HCT116 (cell line): ENCODE measurements at regions not wholly inside any gene's neighbourhood (a gene's known extent, or its start where the extent isn't known, plus 50 kb on each side); places are given as distances from the start of the nearest gene placed in this dataset.

Source experiments
- ATAC-seq: fragments of 200-7000 bp; cut with Tn5 transposase; 2 replicates; pipeline ENCODE4 v1.9.1; 2020; ENCODE audit warnings: mild to moderate bottlenecking, moderate library complexity
- BruUV-seq: library from RNA; stranded (reverse); fragments of 400-500 nt; replicated peaks from 2 replicates; lab custom pipeline; 2021; lab: Mats Ljungman, UMichigan
- CTCF ChIA-PET: fragments of 300-600 bp; sonication (Branson Sonifier 250); formaldehyde crosslinking; loops from one replicate; lab custom pipeline; 2021; ENCODE audit warnings: antibody characterized with exemption; lab: Charles Lee
- POLR2A ChIA-PET: fragments of 300-600, 350-600 bp; sonication (Branson Sonifier 250); formaldehyde crosslinking; loops from one replicate; lab custom pipeline; 2021; ENCODE audit warnings: antibody characterized with exemption; lab: Charles Lee
- RAD21 ChIA-PET, 2 experiments: fragments of 300-600 bp; sonication (Branson Sonifier 250); formaldehyde crosslinking; loops; one replicate each; lab custom pipeline; 2023; ENCODE audit warnings: low total read pairs in 2 of 2; ENCODE audit not compliant: uncharacterized antibody in 2 of 2, unreplicated experiment in 2 of 2, low non-redundant PET in 1 of 2; lab: Charles Lee
- DNase-seq: peaks from one replicate; pipeline ENCODE4 v3.0.0-alpha.2; 2010; ENCODE audit warnings: low read depth, low spot score
- H2AFZ ChIP-seq: fragments of 200-600 bp; shearing (Covaris generic), sonication (generic); 2 replicates; pipeline ENCODE4 v1.6.1; 2017; ENCODE audit warnings: low read depth, mixed run types, mixed read lengths, antibody characterized with exemption, low read length; ENCODE audit not compliant: poor library complexity, severe bottlenecking
- H3K27ac ChIP-seq: 2 replicates; pipeline ENCODE4 v1.5.1; 2012; ENCODE audit warnings: low read depth, low read length
- H3K27me3 ChIP-seq: fragments of 200-600 bp; sonication (generic); 2 replicates; pipeline ENCODE4 v1.6.1; 2016; ENCODE audit warnings: mixed run types, low read length, mixed read lengths; ENCODE audit not compliant: insufficient read depth
- H3K36me3 ChIP-seq, 2 experiments: fragments of 200-500 bp in 1 of 2; fragments of 200-600 bp in 1 of 2; sonication (Bioruptor generic) in 1 of 2; sonication (generic) in 1 of 2; 2 replicates each; pipeline versions ENCODE4 v1.5.1 to v1.6.1; 2014 to 2016; ENCODE audit warnings: low read length in 2 of 2, inconsistent platforms in 1 of 2, mixed read lengths in 1 of 2, mixed run types in 1 of 2; ENCODE audit not compliant: insufficient read depth in 2 of 2, control insufficient read depth in 1 of 2
- H3K4me1 ChIP-seq, 2 experiments: fragments of 200-600 bp in 1 of 2; sonication (generic) in 1 of 2; 2 replicates each; pipeline versions ENCODE4 v1.5.1 to v1.6.1; 2012 to 2017; ENCODE audit warnings: low read length in 2 of 2, inconsistent platforms in 1 of 2, mild to moderate bottlenecking in 1 of 2, mixed read lengths in 1 of 2, mixed run types in 1 of 2, moderate library complexity in 1 of 2; ENCODE audit not compliant: insufficient read depth in 2 of 2, control insufficient read depth in 1 of 2
- H3K4me2 ChIP-seq: fragments of 200-600 bp; sonication (generic); 2 replicates; pipeline ENCODE4 v1.6.1; 2017; ENCODE audit warnings: mixed run types, low read length, mixed read lengths
- H3K4me3 ChIP-seq, 2 experiments: fragments of 200-600 bp in 1 of 2; sonication (generic) in 1 of 2; replicated peaks in 1 of 2; 2 replicates each; pipeline ENCODE4 v1.5.1; 2011 to 2016; ENCODE audit warnings: low read length in 2 of 2, control low read depth in 1 of 2, low read depth in 1 of 2, mild to moderate bottlenecking in 1 of 2, mixed read lengths in 1 of 2, mixed run types in 1 of 2
- H3K79me2 ChIP-seq: fragments of 200-600 bp; sonication (generic); 2 replicates; pipeline ENCODE4 v1.6.1; 2017; ENCODE audit warnings: mild to moderate bottlenecking, mixed run types, low read length, moderate library complexity, mixed read lengths; ENCODE audit not compliant: insufficient read depth
- H3K9ac ChIP-seq: fragments of 200-600 bp; sonication (generic); 2 replicates; pipeline ENCODE4 v1.6.1; 2016; ENCODE audit warnings: low read length, mixed read lengths
- H3K9me2 ChIP-seq: fragments of 200-600 bp; sonication (generic), shearing (Covaris generic); 2 replicates; pipeline ENCODE4 v1.6.1; 2017; ENCODE audit warnings: mixed run types, mild to moderate bottlenecking, moderate library complexity; ENCODE audit not compliant: insufficient read depth
- H3K9me3 ChIP-seq, 2 experiments: fragments of 200-500 bp in 1 of 2; fragments of 200-600 bp in 1 of 2; sonication (Bioruptor generic) in 1 of 2; sonication (generic) in 1 of 2; 2 replicates each; pipeline ENCODE4 v1.6.1; 2014 to 2017; ENCODE audit warnings: low read length in 2 of 2, mixed read lengths in 2 of 2, inconsistent platforms in 1 of 2, low read depth in 1 of 2, mild to moderate bottlenecking in 1 of 2, mixed run types in 1 of 2, moderate library complexity in 1 of 2; ENCODE audit not compliant: control insufficient read depth in 1 of 2, insufficient read depth in 1 of 2
- H4K20me1 ChIP-seq: fragments of 200-600 bp; sonication (generic), shearing (Covaris generic); 2 replicates; pipeline ENCODE4 v1.6.1; 2017; ENCODE audit warnings: mixed run types, mild to moderate bottlenecking, moderate library complexity; ENCODE audit not compliant: insufficient read depth
- CBX3 ChIP-seq: IDR thresholded peaks from 2 replicates; pipeline ENCODE4 v1.6.1; 2012; ENCODE audit warnings: low read depth
- CEBPB ChIP-seq: IDR thresholded peaks from 2 replicates; pipeline ENCODE4 v1.6.1; 2012; ENCODE audit warnings: low read depth
- EGR1 ChIP-seq: IDR thresholded peaks from 2 replicates; pipeline ENCODE4 v1.6.1; 2012; ENCODE audit warnings: low read depth
- ELF1 ChIP-seq: IDR thresholded peaks from 2 replicates; pipeline ENCODE4 v1.6.1; 2012; ENCODE audit warnings: low read depth, borderline replicate concordance
- EZH2phosphoT487 ChIP-seq: fragments of 200-600 bp; IDR thresholded peaks from 2 replicates; pipeline ENCODE4 v1.6.1; 2018; ENCODE audit warnings: antibody characterized with exemption, borderline replicate concordance
- FOSL1 ChIP-seq: IDR thresholded peaks from 2 replicates; pipeline ENCODE4 v1.6.1; 2012; ENCODE audit warnings: low read depth
- POLR2A ChIP-seq: IDR thresholded peaks from 2 replicates; pipeline ENCODE4 v1.7.0; 2011; ENCODE audit warnings: borderline replicate concordance; ENCODE audit not compliant: insufficient read depth, insufficient read length; ENCODE audit errors: extremely low read depth
- POLR2AphosphoS5 ChIP-seq: IDR thresholded peaks from 2 replicates; pipeline ENCODE4 v1.6.1; 2011; ENCODE audit warnings: mild to moderate bottlenecking, low read depth, low read length, moderate library complexity
- RAD21 ChIP-seq: IDR thresholded peaks from 2 replicates; pipeline ENCODE4 v1.6.1; 2012; ENCODE audit warnings: low read depth, mild to moderate bottlenecking
- SP1 ChIP-seq: IDR thresholded peaks from 2 replicates; pipeline ENCODE4 v1.6.1; 2012; ENCODE audit warnings: low read depth
- YY1 ChIP-seq: IDR thresholded peaks from 2 replicates; pipeline ENCODE4 v1.6.1; 2011; ENCODE audit warnings: low read length, low read depth, moderate library complexity, mild to moderate bottlenecking; ENCODE audit not compliant: insufficient replicate concordance; ENCODE audit errors: extremely low read depth
- ZNF274 ChIP-seq: fragments of 200-500 bp; sonication (Bioruptor generic); IDR thresholded peaks from 2 replicates; pipeline ENCODE4 v1.6.1; 2014; ENCODE audit warnings: mild to moderate bottlenecking, low read depth, low read length, inconsistent platforms
- intact Hi-C: fragments of 100-400 bp; cut with micrococcal nuclease; formaldehyde crosslinking; loops from 2 replicates; pipeline ENCODE4 v1.10.0; 2022
- TF ChIP-seq, protein P1 (sequence below), 3 experiments: fragments of 200-600 bp in 1 of 3; sonication (generic) in 1 of 3; IDR thresholded peaks in 2 of 3; conservative IDR thresholded peaks in 1 of 3; 2 replicates each; pipeline ENCODE4 v1.5.1; 2012 to 2017; ENCODE audit warnings: low read depth in 2 of 3, low read length in 2 of 3, antibody characterized with exemption in 1 of 3, borderline replicate concordance in 1 of 3, control low read depth in 1 of 3, mild to moderate bottlenecking in 1 of 3, mixed read lengths in 1 of 3, mixed run types in 1 of 3, moderate library complexity in 1 of 3; ENCODE audit not compliant: insufficient read depth in 1 of 3
- TF ChIP-seq, protein P2 (sequence below): IDR thresholded peaks from 2 replicates; pipeline ENCODE4 v1.6.1; 2012; ENCODE audit warnings: low read depth
- TF ChIP-seq, protein P3 (sequence below): IDR thresholded peaks from 2 replicates; pipeline ENCODE4 v1.6.1; 2012

DNA sequence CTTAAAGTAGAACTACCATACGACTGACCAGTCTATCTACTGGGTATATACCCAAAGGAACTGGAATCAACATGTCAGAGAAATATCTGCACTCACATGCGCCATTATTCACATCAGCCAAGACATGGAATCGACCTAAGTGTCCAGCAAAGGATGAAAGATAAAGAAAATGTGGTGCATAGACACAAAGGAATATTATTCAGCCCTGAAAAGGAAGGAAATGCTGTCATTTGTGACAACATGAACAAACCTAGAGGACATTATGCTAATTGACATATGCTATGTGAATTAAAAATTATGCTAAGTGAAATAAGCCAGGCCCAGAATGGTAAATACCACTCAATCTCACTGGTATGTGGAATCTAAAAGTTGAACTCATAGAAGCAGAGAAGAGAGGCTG lies 123.7 kb downstream of the KLF6 start:
- no peaks in the 10 kb centered on the region for H3K79me2 ChIP-seq
- H3K36me3 ChIP-seq = no peaks in the 10 kb centered on the region
- no peak overlapping the region for H2AFZ ChIP-seq
- ChIA-PET RAD21 (no interaction called here), POLR2A (no interaction called here), CTCF (no interaction called here)
- H3K4me1 ChIP-seq = no peaks in the 10 kb centered on the region
- no peaks in the 10 kb centered on the region for H3K27me3 ChIP-seq
- ATAC-seq (no peak), DNase-seq (no peak)
- H3K4me3 ChIP-seq = no peak overlapping the region
- no peaks in the 10 kb centered on the region for H3K9me3 ChIP-seq
- H4K20me1 ChIP-seq = no peaks in the 10 kb centered on the region
- no TSS peak for BruUV-seq
- H3K9ac ChIP-seq = no peak overlapping the region
- no peak overlapping the region for H3K27ac ChIP-seq
- TF ChIP-seq CEBPB (no peak), CBX3 (no peak), ELF1 (no peak), EGR1 (no peak), EZH2phosphoT487 (no peak), ZNF274 (no peak), POLR2A (no peak), POLR2AphosphoS5 (no peak), SP1 (no peak), RAD21 (no peak), YY1 (no peak), FOSL1 (no peak)
- TF ChIP-seq, protein P1, sequence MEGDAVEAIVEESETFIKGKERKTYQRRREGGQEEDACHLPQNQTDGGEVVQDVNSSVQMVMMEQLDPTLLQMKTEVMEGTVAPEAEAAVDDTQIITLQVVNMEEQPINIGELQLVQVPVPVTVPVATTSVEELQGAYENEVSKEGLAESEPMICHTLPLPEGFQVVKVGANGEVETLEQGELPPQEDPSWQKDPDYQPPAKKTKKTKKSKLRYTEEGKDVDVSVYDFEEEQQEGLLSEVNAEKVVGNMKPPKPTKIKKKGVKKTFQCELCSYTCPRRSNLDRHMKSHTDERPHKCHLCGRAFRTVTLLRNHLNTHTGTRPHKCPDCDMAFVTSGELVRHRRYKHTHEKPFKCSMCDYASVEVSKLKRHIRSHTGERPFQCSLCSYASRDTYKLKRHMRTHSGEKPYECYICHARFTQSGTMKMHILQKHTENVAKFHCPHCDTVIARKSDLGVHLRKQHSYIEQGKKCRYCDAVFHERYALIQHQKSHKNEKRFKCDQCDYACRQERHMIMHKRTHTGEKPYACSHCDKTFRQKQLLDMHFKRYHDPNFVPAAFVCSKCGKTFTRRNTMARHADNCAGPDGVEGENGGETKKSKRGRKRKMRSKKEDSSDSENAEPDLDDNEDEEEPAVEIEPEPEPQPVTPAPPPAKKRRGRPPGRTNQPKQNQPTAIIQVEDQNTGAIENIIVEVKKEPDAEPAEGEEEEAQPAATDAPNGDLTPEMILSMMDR (IDR thresholded peaks at IDR 0.05 in 2 of 3, conservative IDR thresholded peaks at IDR 0.05 in 1 of 3; ENCODE audit: borderline replicate concordance in 1 of 3, insufficient read depth in 1 of 3, low read depth in 2 of 3, low read length in 2 of 3) = no peak
- TF ChIP-seq, protein P2, sequence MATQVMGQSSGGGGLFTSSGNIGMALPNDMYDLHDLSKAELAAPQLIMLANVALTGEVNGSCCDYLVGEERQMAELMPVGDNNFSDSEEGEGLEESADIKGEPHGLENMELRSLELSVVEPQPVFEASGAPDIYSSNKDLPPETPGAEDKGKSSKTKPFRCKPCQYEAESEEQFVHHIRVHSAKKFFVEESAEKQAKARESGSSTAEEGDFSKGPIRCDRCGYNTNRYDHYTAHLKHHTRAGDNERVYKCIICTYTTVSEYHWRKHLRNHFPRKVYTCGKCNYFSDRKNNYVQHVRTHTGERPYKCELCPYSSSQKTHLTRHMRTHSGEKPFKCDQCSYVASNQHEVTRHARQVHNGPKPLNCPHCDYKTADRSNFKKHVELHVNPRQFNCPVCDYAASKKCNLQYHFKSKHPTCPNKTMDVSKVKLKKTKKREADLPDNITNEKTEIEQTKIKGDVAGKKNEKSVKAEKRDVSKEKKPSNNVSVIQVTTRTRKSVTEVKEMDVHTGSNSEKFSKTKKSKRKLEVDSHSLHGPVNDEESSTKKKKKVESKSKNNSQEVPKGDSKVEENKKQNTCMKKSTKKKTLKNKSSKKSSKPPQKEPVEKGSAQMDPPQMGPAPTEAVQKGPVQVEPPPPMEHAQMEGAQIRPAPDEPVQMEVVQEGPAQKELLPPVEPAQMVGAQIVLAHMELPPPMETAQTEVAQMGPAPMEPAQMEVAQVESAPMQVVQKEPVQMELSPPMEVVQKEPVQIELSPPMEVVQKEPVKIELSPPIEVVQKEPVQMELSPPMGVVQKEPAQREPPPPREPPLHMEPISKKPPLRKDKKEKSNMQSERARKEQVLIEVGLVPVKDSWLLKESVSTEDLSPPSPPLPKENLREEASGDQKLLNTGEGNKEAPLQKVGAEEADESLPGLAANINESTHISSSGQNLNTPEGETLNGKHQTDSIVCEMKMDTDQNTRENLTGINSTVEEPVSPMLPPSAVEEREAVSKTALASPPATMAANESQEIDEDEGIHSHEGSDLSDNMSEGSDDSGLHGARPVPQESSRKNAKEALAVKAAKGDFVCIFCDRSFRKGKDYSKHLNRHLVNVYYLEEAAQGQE = no peak
- TF ChIP-seq, protein P3, sequence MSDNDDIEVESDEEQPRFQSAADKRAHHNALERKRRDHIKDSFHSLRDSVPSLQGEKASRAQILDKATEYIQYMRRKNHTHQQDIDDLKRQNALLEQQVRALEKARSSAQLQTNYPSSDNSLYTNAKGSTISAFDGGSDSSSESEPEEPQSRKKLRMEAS = no peak
- intact Hi-C loops = no loop called here
- no peak overlapping the region for H3K4me2 ChIP-seq
- H3K9me2 ChIP-seq = no peaks in the 10 kb centered on the region
